LoVo (cell line): ENCODE measurements at regions not wholly inside any gene's neighbourhood (a gene's known extent, or its start where the extent isn't known, plus 50 kb on each side); places are given as distances from the start of the nearest gene placed in this dataset.
A peak's percentile ranks its signal among the peaks of the same experiment; 100 is the strongest.
"Not testable (repeated sequence)": the region's sequence is repeated elsewhere in the genome, so short reads cannot be mapped to it uniquely, and the experiment has no call there.

ENCODE experiments used
- DNase-seq: peaks from one replicate; pipeline ENCODE4 v3.0.0-alpha.2; 2016; ENCODE audit warnings: low spot score

- DNase-seq = no peak
Measured at GRCh38 chr16:85202631-85203461, 90.6 kb upstream of the CIBAR2 start.

DNA sequence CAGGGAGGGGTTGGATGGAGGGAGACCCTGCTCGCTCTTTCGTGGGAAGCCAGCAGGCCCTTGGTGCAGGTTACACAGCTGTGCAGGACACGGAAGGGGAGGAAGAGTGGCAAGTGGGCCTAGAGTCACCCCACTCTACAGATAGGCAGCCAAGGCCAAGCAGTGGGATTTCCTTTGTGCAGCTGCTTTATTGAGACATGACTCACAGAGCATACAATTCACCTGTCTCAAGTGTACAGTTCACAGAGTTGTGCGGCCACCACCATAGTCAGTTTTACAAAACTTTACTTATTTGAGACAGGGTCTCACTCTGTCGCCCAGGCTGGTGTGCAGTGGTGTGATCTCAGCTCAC lies 91.2 kb upstream of the CIBAR2 start:
- DNase-seq = no peak

- DNase-seq = no peak
Measured at GRCh38 chr16:85204242-85205010, 92.2 kb upstream of the CIBAR2 start.

GRCh38 chr16:85205257-85205656 lies 93.0 kb upstream of the CIBAR2 start:
- DNase-seq = not testable (repeated sequence)

- DNase-seq = no peak
Measured at GRCh38 chr16:85205747-85206471, 93.6 kb upstream of the CIBAR2 start.

GRCh38 chr16:85206472-85207356 lies 94.4 kb upstream of the CIBAR2 start:
- DNase-seq = no peak

DNA sequence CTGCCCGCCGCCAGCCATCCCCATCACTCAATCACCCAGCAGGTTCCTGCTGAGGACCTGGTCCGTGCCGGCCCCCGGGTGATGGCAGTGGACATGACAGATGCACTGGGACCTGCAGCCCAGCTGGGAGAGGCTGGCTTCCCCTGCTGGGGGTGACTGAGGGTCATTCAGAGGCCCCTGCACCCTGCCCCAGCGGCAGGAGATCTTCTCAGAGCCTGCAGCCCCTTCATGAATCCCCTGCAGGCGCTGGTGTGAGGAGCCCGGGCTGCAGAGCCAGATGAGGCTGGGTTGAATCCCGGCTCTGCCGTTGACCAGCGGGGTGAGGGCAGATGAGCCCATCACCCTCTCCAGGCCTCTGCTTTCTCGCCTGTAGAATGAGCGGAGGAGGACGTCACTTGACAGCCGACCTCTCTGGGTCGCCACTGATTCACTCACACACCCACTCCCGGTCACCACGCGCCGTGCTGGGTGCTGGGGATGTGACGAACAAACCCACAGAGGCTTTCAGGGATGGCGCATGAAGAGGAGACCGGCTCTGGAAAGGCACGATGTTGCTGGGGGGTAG lies 95.2 kb upstream of the CIBAR2 start:
- DNase-seq = no peak

- no peak for DNase-seq
Measured at GRCh38 chr16:85208181-85208580, 95.9 kb upstream of the CIBAR2 start.

DNA sequence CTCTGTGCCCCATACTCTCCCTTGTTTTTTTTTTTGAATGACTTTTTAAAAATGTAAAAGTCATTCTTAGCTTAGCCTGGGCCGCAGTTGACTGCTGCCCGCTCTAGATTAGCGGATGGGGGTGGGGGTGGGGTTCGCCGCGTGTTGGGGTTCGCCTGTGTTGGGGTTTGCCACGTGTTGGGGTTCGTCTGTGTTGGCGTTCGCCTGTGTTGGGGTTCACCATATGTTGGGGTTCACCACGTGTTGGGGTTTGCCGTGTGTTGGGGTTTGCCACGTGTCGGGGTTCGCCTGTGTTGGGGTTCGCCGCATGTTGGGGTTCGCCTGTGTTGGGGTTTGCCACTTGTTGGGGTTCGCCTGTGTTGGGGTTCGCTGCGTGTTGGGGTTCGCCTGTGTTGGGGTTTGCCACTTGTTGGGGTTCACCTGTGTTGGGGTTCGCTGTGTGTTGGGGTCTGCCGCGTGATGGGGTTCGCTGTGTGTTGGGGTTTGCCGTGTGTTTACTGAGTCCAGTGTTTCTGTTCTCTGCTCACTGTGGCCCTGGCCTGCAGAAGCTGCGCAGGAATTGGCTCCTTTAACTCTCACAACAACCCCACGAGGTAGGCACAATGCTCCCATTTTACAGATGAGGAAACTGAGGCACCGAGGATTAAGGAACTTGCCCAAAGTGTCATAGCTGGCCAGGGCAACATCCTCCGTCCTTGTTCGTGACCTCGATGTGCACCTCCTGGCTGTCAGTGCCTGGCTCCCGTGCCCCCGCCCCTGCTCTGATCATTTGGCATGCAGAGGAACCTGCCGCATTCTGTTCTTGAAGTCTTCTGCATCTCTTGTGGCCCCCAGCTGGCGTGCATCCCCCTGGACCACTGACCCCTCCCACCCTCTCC lies 96.6 kb upstream of the CIBAR2 start:
- DNase-seq = no peak

- no peak for DNase-seq
Measured at GRCh38 chr16:85209526-85210121, 97.4 kb upstream of the CIBAR2 start.

GRCh38 chr16:85210423-85211169 lies 98.3 kb upstream of the CIBAR2 start:
- DNase-seq = peak; percentile 4

- DNase-seq = no peak
Measured at GRCh38 chr16:85211271-85211801, 99.1 kb upstream of the CIBAR2 start.

- no peak for DNase-seq
Measured at GRCh38 chr16:85213926-85214675, 101.8 kb upstream of the CIBAR2 start.

DNA sequence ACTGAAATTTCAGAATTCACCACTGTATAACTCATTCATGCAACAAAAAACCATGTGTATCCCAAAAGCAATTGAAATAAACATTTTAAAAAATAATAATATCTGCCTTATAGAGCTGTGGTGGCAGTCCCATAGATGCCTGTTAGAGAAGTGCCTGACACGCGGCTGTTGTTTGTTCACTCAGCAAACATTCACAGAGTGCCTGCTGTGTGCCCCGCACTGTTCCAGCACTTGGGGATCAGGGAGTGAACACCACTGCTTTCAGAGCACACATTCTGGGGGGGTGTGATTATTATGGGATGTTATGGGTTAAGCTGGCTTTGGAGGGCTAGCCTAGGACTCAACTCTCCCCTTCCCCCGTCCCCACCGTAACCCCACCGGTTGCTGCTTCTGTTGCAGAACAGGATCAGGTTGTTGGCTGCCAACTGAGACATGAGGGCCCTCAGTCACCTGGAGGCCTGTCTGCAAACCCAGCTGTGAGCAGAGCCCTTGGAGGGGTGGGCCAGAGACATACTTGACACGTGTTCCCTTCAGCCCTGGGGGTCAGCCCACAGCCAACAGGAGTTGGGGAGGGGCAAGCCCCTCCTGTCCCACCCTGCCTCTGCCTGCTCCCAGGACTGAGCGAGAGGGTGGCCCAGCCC lies 103.3 kb upstream of the CIBAR2 start:
- no peak for DNase-seq

- DNase-seq = no peak
Measured at GRCh38 chr16:85216522-85217375, 104.5 kb upstream of the CIBAR2 start.

DNA sequence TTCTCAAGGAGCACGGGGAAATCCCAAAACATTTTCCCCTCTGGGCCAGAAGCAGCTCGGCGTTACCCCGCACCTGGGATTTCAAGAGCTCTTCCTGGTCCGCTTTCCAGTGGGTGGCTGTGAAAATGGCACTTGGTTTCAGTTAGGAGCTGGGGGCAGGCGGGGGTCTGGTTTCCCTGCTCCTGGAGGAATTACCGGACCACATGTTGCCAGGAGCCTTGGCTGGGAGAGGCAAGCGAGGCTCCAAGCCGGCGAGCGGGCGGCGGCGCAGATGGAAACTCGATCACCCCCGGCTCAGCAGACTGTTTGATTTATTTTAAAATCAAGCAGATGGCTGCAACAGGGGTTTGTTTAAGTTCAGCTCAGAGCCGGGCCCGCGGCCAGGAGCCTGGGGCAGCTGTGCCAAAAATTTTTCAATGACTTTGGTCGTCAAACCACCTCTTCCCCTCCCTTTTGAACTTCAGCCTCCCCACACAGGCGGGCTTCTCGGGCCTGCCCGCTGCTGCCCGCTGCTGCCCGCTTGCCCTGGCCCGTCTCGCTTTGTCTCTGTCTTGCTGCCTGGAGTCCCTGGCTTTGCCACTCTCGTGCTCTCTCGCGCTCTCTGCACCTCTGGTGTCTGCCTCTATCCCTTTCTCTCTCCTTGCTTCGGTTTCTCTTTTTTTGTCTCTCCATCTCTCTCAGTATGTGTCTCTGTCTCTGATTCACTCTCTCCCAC lies 108.0 kb upstream of the CIBAR2 start:
- no peak for DNase-seq
